GM18511 (cell line): ENCODE measurements at regions not wholly inside any gene's neighbourhood (a gene's known extent, or its start where the extent isn't known, plus 50 kb on each side); places are given as distances from the start of the nearest gene placed in this dataset.
"Not testable (repeated sequence)": the region's sequence is repeated elsewhere in the genome, so short reads cannot be mapped to it uniquely, and the experiment has no call there.

Source experiments
- ATAC-seq: cut with Tn5 transposase; IDR thresholded peaks from one replicate; pipeline ENCODE4 v1.9.1; 2021; ENCODE audit warnings: mild to moderate bottlenecking, moderate library complexity; ENCODE audit not compliant: unreplicated experiment

- no peak for ATAC-seq
These were observed 549.8 kb downstream of the MATN1 start for GRCh38 chr1:30173560-30173959.

- ATAC-seq: no peak
These were observed 550.6 kb downstream of the MATN1 start for GRCh38 chr1:30172757-30173156.

- ATAC-seq: no peak
These were observed 551.1 kb downstream of the MATN1 start for GRCh38 chr1:30172299-30172694.

- ATAC-seq: no peak
These were observed 551.7 kb downstream of the MATN1 start for GRCh38 chr1:30171537-30172298.

GRCh38 chr1:30169269-30169668 is 554.1 kb downstream of the MATN1 start:
- no peak for ATAC-seq

GRCh38 chr1:30166174-30166573 is 557.2 kb downstream of the MATN1 start:
- ATAC-seq: no peak

GRCh38 chr1:30165116-30165515 is 558.3 kb downstream of the MATN1 start:
- no peak for ATAC-seq

- no peak for ATAC-seq
These were observed 558.7 kb downstream of the MATN1 start for GRCh38 chr1:30164693-30165092.

- no peak for ATAC-seq
These were observed 560.8 kb downstream of the MATN1 start for GRCh38 chr1:30162565-30162964.

GRCh38 chr1:30161953-30162352 is 561.4 kb downstream of the MATN1 start:
- no peak for ATAC-seq

- ATAC-seq: no peak
These were observed 562.2 kb downstream of the MATN1 start for GRCh38 chr1:30160999-30161689.

- no peak for ATAC-seq
These were observed 564.4 kb downstream of the MATN1 start for GRCh38 chr1:30159015-30159414.

GRCh38 chr1:30155698-30156097 is 567.7 kb downstream of the MATN1 start:
- ATAC-seq: not testable (repeated sequence)

GRCh38 chr1:30155253-30155652 is 568.1 kb downstream of the MATN1 start:
- ATAC-seq: not testable (repeated sequence)

GRCh38 chr1:30153743-30154449 is 569.5 kb downstream of the MATN1 start:
- ATAC-seq: no peak

GRCh38 chr1:30151826-30152225 is 571.6 kb downstream of the MATN1 start:
- no peak for ATAC-seq

GRCh38 chr1:30151119-30151518 is 572.3 kb downstream of the MATN1 start:
- no peak for ATAC-seq

- ATAC-seq: no peak
These were observed 574.2 kb downstream of the MATN1 start for GRCh38 chr1:30149226-30149625.

- no peak for ATAC-seq
These were observed 574.7 kb downstream of the MATN1 start for GRCh38 chr1:30148676-30149075.

GRCh38 chr1:30147188-30147587 is 576.2 kb downstream of the MATN1 start:
- ATAC-seq: no peak

- no peak for ATAC-seq
These were observed 576.9 kb downstream of the MATN1 start for GRCh38 chr1:30146448-30146847.
